ENCODE measurements at regions not wholly inside any gene's neighbourhood (a gene's known extent, or its start where the extent isn't known, plus 50 kb on each side); places are given as distances from the start of the nearest gene placed in this dataset.
"Not testable (repeated sequence)": the region's sequence is repeated elsewhere in the genome, so short reads cannot be mapped to it uniquely, and the experiment has no call there.

DNA sequence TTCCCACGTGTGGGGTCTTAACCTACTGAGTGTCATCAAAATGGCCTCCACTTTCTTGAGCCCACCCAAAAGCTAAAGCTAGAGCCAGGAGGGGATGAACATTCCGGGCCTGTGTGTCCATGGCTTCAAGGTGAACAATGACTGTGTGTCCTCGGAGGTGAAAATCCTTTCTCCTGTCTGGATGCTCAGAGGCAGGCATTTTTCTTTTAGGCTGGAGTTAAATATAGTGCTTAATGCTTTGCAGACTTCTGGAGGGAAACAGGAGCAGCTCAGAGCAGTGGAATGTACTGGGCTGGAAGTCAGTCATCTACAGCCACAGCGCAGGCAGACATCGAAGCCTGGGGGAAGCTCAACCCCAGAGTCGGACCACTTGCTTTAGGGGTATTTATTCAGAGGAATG, 68.6 kb upstream of the TMEM45B start:
- WGBS, 2 donors: 87% methylated on average over 4 to 6 of the region's 6 CpGs
- intact Hi-C loops (cut with DNase I; ENCODE audit: low total_unique reads): no loop called here
- Histone ChIP-seq H3K27me3 (no peaks in the 10 kb centered on the region), H3K36me3 (ENCODE audit: low read depth, missing control alignments) (no peaks in the 10 kb centered on the region), H3K27ac (no peak overlapping the region), H3K4me1 (no peaks in the 10 kb centered on the region), H3K4me3 (no peak overlapping the region), H3K9me3 (no peaks in the 10 kb centered on the region)
- no peak for DNase-seq
- TF ChIP-seq POLR2A (IDR thresholded peaks at IDR 0.05): no peak
- TF ChIP-seq, protein P1, sequence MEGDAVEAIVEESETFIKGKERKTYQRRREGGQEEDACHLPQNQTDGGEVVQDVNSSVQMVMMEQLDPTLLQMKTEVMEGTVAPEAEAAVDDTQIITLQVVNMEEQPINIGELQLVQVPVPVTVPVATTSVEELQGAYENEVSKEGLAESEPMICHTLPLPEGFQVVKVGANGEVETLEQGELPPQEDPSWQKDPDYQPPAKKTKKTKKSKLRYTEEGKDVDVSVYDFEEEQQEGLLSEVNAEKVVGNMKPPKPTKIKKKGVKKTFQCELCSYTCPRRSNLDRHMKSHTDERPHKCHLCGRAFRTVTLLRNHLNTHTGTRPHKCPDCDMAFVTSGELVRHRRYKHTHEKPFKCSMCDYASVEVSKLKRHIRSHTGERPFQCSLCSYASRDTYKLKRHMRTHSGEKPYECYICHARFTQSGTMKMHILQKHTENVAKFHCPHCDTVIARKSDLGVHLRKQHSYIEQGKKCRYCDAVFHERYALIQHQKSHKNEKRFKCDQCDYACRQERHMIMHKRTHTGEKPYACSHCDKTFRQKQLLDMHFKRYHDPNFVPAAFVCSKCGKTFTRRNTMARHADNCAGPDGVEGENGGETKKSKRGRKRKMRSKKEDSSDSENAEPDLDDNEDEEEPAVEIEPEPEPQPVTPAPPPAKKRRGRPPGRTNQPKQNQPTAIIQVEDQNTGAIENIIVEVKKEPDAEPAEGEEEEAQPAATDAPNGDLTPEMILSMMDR (IDR thresholded peaks at IDR 0.05): no peak

DNA sequence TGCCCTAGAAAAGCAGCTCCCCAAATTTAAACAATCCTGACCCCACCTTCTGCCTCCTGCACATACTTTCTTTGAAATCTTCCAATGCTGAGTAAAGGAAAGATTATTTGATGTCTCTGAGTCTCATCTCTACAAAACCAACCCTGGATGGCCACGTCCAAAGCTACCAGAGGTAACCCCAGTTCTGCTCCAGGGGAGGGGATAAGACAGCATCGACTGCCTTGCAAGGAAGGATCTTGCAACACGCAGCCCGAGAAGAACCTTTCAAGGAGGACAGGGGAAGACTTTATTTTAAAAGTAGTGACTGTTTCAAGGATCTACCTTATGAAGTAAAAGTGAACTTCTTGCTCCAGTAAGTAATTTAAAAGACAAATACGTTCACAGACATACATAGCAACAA, 66.5 kb upstream of the TMEM45B start:
- no peaks in the 10 kb centered on the region for H3K4me1 ChIP-seq
- H3K27me3 ChIP-seq: no peaks in the 10 kb centered on the region
- no peak overlapping the region for H3K4me3 ChIP-seq
- 65 to 80% methylated on average over 5 of the region's 5 CpGs for WGBS, 2 donors
- DNase-seq: no peak
- no peaks in the 10 kb centered on the region for H3K36me3 ChIP-seq (ENCODE audit: low read depth, missing control alignments)
- H3K9me3 ChIP-seq: no peaks in the 10 kb centered on the region
- no peak for TF ChIP-seq POLR2A (IDR thresholded peaks at IDR 0.05)
- TF ChIP-seq, protein P1 (IDR thresholded peaks at IDR 0.05): no peak
- H3K27ac ChIP-seq: no peak overlapping the region
- intact Hi-C loops (cut with DNase I; ENCODE audit: low total_unique reads): no loop called here

DNA sequence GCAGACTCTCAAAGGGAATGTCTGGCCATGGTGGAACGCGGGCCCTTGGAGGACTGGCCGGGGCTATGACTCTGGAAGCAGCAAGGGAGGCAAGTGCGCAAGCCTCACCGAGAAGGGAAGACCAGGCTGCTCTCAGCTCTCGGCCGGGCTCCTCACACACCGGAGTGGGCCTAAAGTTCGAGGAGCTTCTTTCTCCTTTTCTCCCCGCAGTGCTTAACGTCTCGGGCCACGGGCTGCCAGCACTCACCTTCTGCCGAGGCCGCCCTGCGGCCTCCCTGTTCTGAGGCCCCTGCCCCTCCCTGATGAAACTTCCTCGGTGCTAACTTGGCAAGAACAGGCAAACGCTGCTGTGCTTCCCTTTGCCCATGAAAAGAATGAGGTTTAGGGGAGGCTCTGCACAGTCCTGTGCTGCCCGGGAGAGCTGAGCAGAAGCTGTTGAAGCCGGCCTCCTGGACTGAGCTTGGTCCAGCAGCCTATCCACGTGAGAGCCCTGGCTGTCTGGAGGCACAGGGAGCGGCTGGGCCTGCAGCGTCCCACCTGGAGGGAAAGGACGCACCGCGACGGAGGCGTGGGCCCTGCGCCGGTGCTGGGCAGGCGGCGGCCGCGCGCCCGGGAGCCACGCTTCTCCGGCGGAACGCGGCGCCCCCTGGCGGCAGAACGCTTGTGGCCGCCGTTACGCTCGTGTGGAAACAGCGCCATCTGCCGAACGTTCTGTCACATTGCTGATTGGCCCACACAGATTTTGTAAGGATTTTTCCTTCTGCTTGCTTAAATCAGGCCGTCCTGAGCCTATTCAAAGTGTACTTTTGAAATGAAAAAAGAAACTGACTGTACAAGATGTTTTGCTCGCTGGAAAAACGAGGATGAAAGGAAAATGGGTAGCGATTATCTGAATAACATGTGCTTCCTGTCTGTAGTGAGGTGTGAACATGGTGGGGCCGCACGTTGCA, 65.0 kb upstream of the TMEM45B start:
- H3K4me1 ChIP-seq: no peaks in the 10 kb centered on the region
- TF ChIP-seq, protein P1 (IDR thresholded peaks at IDR 0.05): peak; percentile 99 to 100 (median 100)
- no peak for TF ChIP-seq POLR2A (IDR thresholded peaks at IDR 0.05)
- H3K9me3 ChIP-seq: no peaks in the 10 kb centered on the region
- H3K27me3 ChIP-seq: no peaks in the 10 kb centered on the region
- intact Hi-C loops (cut with DNase I; ENCODE audit: low total_unique reads): loop anchor here (10.0 kb wide), 1 partner anchor 386 kb away; no protein-coding TSS in a partner anchor
- H3K36me3 ChIP-seq (ENCODE audit: low read depth, missing control alignments): no peaks in the 10 kb centered on the region
- H3K27ac ChIP-seq: no peak overlapping the region
- H3K4me3 ChIP-seq: peak overlapping the region; percentile 29 to 47
- 13 to 23% methylated on average over 23 to 57 of the region's 57 CpGs for WGBS, 2 donors
- DNase-seq: peak; percentile 83

DNA sequence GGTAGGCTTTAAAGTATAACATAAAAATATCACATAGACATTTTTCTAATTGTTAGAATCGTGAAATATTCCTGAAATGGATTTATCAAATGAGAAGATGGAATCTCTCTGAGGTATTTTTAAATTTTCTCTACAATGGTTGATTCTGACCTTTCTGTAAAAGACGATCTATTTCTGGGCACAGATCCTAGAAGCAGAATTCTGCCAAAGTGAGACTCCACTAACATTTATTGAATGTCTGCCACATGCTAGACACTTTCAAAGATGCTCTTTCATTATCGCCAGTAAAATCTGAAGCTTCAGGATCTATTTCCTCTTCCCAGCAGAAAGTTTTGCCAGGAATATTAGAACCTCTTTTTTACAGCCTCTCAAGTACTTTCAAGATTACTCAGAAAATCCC, 64.1 kb upstream of the TMEM45B start:
- TF ChIP-seq, protein P1 (IDR thresholded peaks at IDR 0.05): no peak
- no peak for TF ChIP-seq POLR2A (IDR thresholded peaks at IDR 0.05)
- no peaks in the 10 kb centered on the region for H3K9me3 ChIP-seq
- H3K4me1 ChIP-seq: no peaks in the 10 kb centered on the region
- H3K36me3 ChIP-seq (ENCODE audit: low read depth, missing control alignments): no peaks in the 10 kb centered on the region
- no peak for DNase-seq
- H3K27ac ChIP-seq: no peak overlapping the region
- no peak overlapping the region for H3K4me3 ChIP-seq
- H3K27me3 ChIP-seq: no peaks in the 10 kb centered on the region
- WGBS, 2 donors: 45 to 61% methylated on average over 3 of the region's 3 CpGs
- intact Hi-C loops (cut with DNase I; ENCODE audit: low total_unique reads): loop anchor here (10.0 kb wide), 1 partner anchor 387 kb away; no protein-coding TSS in a partner anchor

DNA sequence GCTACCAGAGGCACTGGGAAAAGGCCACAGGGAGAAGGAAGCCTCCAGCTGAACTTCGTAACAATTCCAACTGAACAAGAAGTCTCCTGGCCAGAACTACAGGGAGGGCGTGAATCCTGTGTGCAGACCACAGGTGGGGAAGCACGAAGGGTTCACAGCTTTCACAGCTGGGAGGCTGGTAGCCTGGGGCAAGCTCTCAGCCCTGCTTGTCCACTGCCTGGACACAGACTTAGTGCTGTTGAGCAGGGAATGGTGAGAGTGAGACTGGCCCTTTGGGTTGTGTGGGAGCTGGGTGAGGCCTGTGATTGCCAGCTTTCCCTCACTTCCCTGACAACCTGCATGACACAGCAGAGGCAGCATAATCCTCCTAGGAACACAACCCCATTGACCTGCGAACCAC, 52.1 kb upstream of the TMEM45B start:
- H3K36me3 ChIP-seq (ENCODE audit: low read depth, missing control alignments); H3K27ac ChIP-seq; H3K4me1 ChIP-seq; H3K4me3 ChIP-seq; H3K9me3 ChIP-seq; DNase-seq; intact Hi-C loops (cut with DNase I; ENCODE audit: low total_unique reads); H3K27me3 ChIP-seq: not testable (repeated sequence)
- 91 to 93% methylated on average over 4 of the region's 4 CpGs for WGBS, 2 donors

DNA sequence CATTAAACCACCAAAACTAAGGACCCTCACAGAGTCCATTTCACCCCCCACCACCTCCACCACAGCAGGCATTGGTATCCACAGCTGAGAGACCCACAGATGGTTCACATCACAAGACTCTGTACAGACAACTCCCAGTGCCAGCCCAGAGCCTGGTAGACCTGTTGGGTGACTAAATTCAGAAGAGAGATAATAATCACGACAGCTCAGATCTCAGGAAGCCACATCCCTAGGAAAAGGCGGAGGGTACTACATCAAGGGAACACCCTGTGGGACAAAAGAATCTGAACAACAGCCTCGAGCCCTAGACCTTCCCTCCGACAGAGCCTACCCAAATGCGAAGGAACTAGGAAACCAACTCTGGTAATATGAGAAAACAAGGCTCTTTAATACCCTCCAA, 51.4 kb upstream of the TMEM45B start:
- H3K36me3 ChIP-seq (ENCODE audit: low read depth, missing control alignments); H3K4me1 ChIP-seq; intact Hi-C loops (cut with DNase I; ENCODE audit: low total_unique reads); H3K4me3 ChIP-seq; H3K27ac ChIP-seq; H3K27me3 ChIP-seq; H3K9me3 ChIP-seq; DNase-seq: not testable (repeated sequence)
- WGBS, 2 donors: 83 to 89% methylated on average over 4 of the region's 5 CpGs
